SK-N-SH treated with all-trans-retinoic acid at 6 μM for 48 hours (cell line): ENCODE measurements at regions not wholly inside any gene's neighbourhood (a gene's known extent, or its start where the extent isn't known, plus 50 kb on each side); places are given as distances from the start of the nearest gene placed in this dataset.
"Not testable (repeated sequence)": the region's sequence is repeated elsewhere in the genome, so short reads cannot be mapped to it uniquely, and the experiment has no call there.

Experiments used
- ATAC-seq: fragments of 200-7000 bp; cut with Tn5 transposase; 3 replicates; pipeline ENCODE4 v1.9.1; 2020; ENCODE audit warnings: mild to moderate bottlenecking, moderate library complexity
- ARNTL ChIP-seq: fragments of 450-650 bp; formaldehyde crosslinking; IDR thresholded peaks from 2 replicates; pipeline ENCODE4 v1.5.0; 2020; ENCODE audit warnings: low read depth, mild to moderate bottlenecking, moderate library complexity, borderline replicate concordance
- BACH2 ChIP-seq: fragments of 250-450 bp; sonication (Bioruptor Pico); IDR thresholded peaks from 2 replicates; pipeline ENCODE4 v1.9.0; 2021; ENCODE audit warnings: mild to moderate bottlenecking, borderline replicate concordance
- CREB5 ChIP-seq: fragments of 250-450 bp; sonication (Bioruptor Pico); IDR thresholded peaks from 2 replicates; pipeline ENCODE4 v1.5.1; 2020; ENCODE audit warnings: low read depth, mild to moderate bottlenecking, moderate library complexity
- CSDC2 ChIP-seq: fragments of 250-450 bp; sonication (Bioruptor Pico); IDR thresholded peaks from 2 replicates; pipeline ENCODE4 v1.5.0; 2020; ENCODE audit warnings: mild to moderate bottlenecking, moderate library complexity
- ESRRG ChIP-seq: fragments of 250-450 bp; sonication (Bioruptor Pico); IDR thresholded peaks from 2 replicates; pipeline ENCODE4 v1.6.1; 2021; ENCODE audit warnings: mild to moderate bottlenecking
- GLIS3 ChIP-seq: fragments of 250-450 bp; sonication (Bioruptor Pico); IDR thresholded peaks from 2 replicates; pipeline ENCODE4 v1.5.0; 2020; ENCODE audit warnings: mild to moderate bottlenecking, moderate library complexity
- ISL1 ChIP-seq: fragments of 250-450 bp; sonication (Bioruptor Pico); IDR thresholded peaks from 2 replicates; pipeline ENCODE4 v2.1.2; 2022; ENCODE audit warnings: mild to moderate bottlenecking, moderate library complexity
- OSR1 ChIP-seq: fragments of 250-450 bp; sonication (Bioruptor Pico); IDR thresholded peaks from 2 replicates; pipeline ENCODE4 v1.8.0; 2022; ENCODE audit warnings: moderate library complexity, mild to moderate bottlenecking, inconsistent platforms
- PPARA ChIP-seq: fragments of 250-450 bp; sonication (Bioruptor Pico); IDR thresholded peaks from 2 replicates; pipeline ENCODE4 v1.5.0; 2020; ENCODE audit warnings: mild to moderate bottlenecking, borderline replicate concordance
- RARB ChIP-seq: fragments of 250-450 bp; sonication (Bioruptor Pico); IDR thresholded peaks from 2 replicates; pipeline ENCODE4 v1.8.0; 2021; ENCODE audit warnings: mild to moderate bottlenecking, moderate library complexity
- SNAI2 ChIP-seq: fragments of 250-450 bp; sonication (Bioruptor Pico); IDR thresholded peaks from 2 replicates; pipeline ENCODE4 v1.5.0; 2020; ENCODE audit warnings: mild to moderate bottlenecking, moderate library complexity
- TCF4 ChIP-seq: fragments of 250-450 bp; sonication (Bioruptor Pico); IDR thresholded peaks from 2 replicates; pipeline ENCODE4 v1.8.0; 2021; ENCODE audit warnings: mild to moderate bottlenecking, moderate library complexity, borderline replicate concordance
- TOX ChIP-seq: fragments of 250-450 bp; sonication (Bioruptor Pico); IDR thresholded peaks from 2 replicates; pipeline ENCODE4 v1.8.0; 2021; ENCODE audit warnings: mild to moderate bottlenecking, moderate library complexity, borderline replicate concordance
- ZFP3 ChIP-seq: fragments of 250-450 bp; sonication (Bioruptor Pico); IDR thresholded peaks from 2 replicates; pipeline ENCODE4 v1.5.0; 2020; ENCODE audit warnings: mild to moderate bottlenecking, moderate library complexity
- ZFP30 ChIP-seq: fragments of 450-650 bp; formaldehyde crosslinking; IDR thresholded peaks from 2 replicates; pipeline ENCODE4 v1.5.0; 2022; ENCODE audit warnings: mild to moderate bottlenecking, moderate library complexity
- ZNF70 ChIP-seq: fragments of 450-650 bp; formaldehyde crosslinking; IDR thresholded peaks from 2 replicates; pipeline ENCODE4 v1.5.0; 2020; ENCODE audit warnings: mild to moderate bottlenecking, moderate library complexity
- ZNF8 ChIP-seq: fragments of 450-650 bp; formaldehyde crosslinking; IDR thresholded peaks from 2 replicates; pipeline ENCODE4 v1.5.0; 2020; ENCODE audit warnings: mild to moderate bottlenecking, moderate library complexity
- TF ChIP-seq, protein P1 (sequence below): fragments of 250-450 bp; sonication (Bioruptor Pico); IDR thresholded peaks from 2 replicates; pipeline ENCODE4 v1.8.0; 2020; ENCODE audit warnings: mild to moderate bottlenecking, moderate library complexity, borderline replicate concordance
- TF ChIP-seq, protein P2 (sequence below): fragments of 250-450 bp; sonication (Bioruptor Pico); IDR thresholded peaks from 2 replicates; pipeline ENCODE4 v1.8.0; 2021; ENCODE audit warnings: low read depth, mild to moderate bottlenecking, moderate library complexity, borderline replicate concordance
- TF ChIP-seq, protein P3 (sequence below): fragments of 250-450 bp; sonication (Bioruptor Pico); IDR thresholded peaks from 2 replicates; pipeline ENCODE4 v1.5.1; 2021; ENCODE audit warnings: mild to moderate bottlenecking, moderate library complexity

DNA sequence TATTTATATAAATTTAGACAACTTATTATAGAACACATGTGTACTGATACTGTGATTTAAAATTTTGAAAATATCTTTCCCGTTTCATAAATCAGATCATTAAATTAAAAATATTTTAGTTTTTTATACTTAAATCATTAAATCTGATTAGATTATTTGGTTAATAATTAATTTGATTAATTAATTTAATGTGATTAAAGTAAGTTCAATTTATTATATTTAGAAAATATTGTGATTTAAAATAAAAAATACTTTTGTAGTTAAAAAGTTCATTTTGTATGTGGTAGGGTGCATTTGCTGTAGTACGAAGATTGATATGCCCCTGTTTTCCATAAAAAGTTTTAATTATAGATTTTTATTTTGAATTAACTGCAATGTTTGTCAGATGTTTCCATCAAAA lies 1323.4 kb downstream of the RAPGEF2 start:
- no peak for ATAC-seq
- TF ChIP-seq, protein P1, sequence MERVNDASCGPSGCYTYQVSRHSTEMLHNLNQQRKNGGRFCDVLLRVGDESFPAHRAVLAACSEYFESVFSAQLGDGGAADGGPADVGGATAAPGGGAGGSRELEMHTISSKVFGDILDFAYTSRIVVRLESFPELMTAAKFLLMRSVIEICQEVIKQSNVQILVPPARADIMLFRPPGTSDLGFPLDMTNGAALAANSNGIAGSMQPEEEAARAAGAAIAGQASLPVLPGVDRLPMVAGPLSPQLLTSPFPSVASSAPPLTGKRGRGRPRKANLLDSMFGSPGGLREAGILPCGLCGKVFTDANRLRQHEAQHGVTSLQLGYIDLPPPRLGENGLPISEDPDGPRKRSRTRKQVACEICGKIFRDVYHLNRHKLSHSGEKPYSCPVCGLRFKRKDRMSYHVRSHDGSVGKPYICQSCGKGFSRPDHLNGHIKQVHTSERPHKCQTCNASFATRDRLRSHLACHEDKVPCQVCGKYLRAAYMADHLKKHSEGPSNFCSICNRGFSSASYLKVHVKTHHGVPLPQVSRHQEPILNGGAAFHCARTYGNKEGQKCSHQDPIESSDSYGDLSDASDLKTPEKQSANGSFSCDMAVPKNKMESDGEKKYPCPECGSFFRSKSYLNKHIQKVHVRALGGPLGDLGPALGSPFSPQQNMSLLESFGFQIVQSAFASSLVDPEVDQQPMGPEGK (CRISPR knock-in tag) = no peak
- no peak for TF ChIP-seq RARB (CRISPR knock-in tag)

DNA sequence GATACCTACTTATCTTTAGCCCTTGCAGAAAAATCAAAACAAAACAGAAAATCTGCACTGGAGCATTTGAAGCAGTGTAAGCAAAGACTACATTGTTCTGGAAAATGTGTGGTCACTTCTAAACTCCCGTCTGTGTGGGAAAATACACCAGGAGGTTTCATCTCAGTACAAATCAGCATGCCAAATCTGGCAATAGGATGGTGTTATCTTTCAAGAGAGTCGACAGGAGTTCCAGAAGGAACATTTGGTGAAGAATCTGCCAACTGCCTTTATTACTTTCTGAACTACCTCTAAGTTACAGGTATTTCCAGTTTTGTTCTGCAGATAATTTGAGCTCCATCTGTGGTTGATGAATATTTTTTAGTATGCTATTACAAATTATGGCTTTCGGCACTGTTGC lies 1348.0 kb downstream of the RAPGEF2 start:
- no peak for ATAC-seq
- no peak for TF ChIP-seq ZFP3 (CRISPR knock-in tag)
- no peak for TF ChIP-seq BACH2 (CRISPR knock-in tag)
- TF ChIP-seq, protein P2, sequence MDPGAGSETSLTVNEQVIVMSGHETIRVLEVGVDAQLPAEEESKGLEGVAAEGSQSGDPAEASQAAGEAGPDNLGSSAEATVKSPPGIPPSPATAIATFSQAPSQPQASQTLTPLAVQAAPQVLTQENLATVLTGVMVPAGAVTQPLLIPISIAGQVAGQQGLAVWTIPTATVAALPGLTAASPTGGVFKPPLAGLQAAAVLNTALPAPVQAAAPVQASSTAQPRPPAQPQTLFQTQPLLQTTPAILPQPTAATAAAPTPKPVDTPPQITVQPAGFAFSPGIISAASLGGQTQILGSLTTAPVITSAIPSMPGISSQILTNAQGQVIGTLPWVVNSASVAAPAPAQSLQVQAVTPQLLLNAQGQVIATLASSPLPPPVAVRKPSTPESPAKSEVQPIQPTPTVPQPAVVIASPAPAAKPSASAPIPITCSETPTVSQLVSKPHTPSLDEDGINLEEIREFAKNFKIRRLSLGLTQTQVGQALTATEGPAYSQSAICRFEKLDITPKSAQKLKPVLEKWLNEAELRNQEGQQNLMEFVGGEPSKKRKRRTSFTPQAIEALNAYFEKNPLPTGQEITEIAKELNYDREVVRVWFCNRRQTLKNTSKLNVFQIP = no peak
- TF ChIP-seq TCF4 = no peak
- TF ChIP-seq ISL1 (CRISPR knock-in tag) = no peak
- TF ChIP-seq RARB (CRISPR knock-in tag) = no peak
- no peak for TF ChIP-seq CREB5 (CRISPR knock-in tag)
- TF ChIP-seq, protein P3, sequence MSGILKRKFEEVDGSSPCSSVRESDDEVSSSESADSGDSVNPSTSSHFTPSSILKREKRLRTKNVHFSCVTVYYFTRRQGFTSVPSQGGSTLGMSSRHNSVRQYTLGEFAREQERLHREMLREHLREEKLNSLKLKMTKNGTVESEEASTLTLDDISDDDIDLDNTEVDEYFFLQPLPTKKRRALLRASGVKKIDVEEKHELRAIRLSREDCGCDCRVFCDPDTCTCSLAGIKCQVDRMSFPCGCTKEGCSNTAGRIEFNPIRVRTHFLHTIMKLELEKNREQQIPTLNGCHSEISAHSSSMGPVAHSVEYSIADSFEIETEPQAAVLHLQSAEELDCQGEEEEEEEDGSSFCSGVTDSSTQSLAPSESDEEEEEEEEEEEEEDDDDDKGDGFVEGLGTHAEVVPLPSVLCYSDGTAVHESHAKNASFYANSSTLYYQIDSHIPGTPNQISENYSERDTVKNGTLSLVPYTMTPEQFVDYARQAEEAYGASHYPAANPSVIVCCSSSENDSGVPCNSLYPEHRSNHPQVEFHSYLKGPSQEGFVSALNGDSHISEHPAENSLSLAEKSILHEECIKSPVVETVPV (CRISPR knock-in tag) = no peak
- TF ChIP-seq ZNF70 (CRISPR knock-in tag) = no peak
- no peak for TF ChIP-seq TOX (CRISPR knock-in tag)
- TF ChIP-seq, protein P1 (CRISPR knock-in tag) = no peak
- TF ChIP-seq GLIS3 (CRISPR knock-in tag) = no peak
- no peak for TF ChIP-seq ZFP30 (CRISPR knock-in tag)
- TF ChIP-seq ARNTL (CRISPR knock-in tag) = no peak
- TF ChIP-seq ESRRG (CRISPR knock-in tag) = no peak
- TF ChIP-seq ZNF8 (CRISPR knock-in tag) = no peak
- TF ChIP-seq OSR1 = no peak
- TF ChIP-seq PPARA (CRISPR knock-in tag) = no peak
- TF ChIP-seq CSDC2 = no peak
- TF ChIP-seq, all 23 proteins: peak for 0

GRCh38 chr4:160481696-160482690 lies 1379.1 kb downstream of the RAPGEF2 start:
- not testable (repeated sequence) for ATAC-seq

- no peak for ATAC-seq
- TF ChIP-seq, protein P2 = no peak
- TF ChIP-seq SNAI2 (no peak), OSR1 (no peak)
- TF ChIP-seq, all 23 proteins: peak for 0
Observed at GRCh38 chr4:160485071-160485687, 1382.3 kb downstream of the RAPGEF2 start.
